Neural cell (in vitro differentiated cells): ENCODE measurements at regions not wholly inside any gene's neighbourhood (a gene's known extent, or its start where the extent isn't known, plus 50 kb on each side); places are given as distances from the start of the nearest gene placed in this dataset.

ENCODE experiments used
- EP300 ChIP-seq: fragments of 450-650 bp; conservative IDR thresholded peaks from 2 replicates; pipeline ENCODE4 v1.6.1; 2014; ENCODE audit warnings: antibody characterized with exemption, mild to moderate bottlenecking, moderate library complexity; ENCODE audit not compliant: poor library complexity, severe bottlenecking
- EZH2 ChIP-seq: fragments of 200-600, 300-800 bp; shearing (Covaris generic), sonication (generic); IDR thresholded peaks from 2 replicates; pipeline ENCODE4 v1.6.1; 2014; ENCODE audit warnings: antibody characterized with exemption, low read length, borderline replicate concordance, mild to moderate bottlenecking; ENCODE audit not compliant: insufficient read depth, poor library complexity, severe bottlenecking
- POLR2AphosphoS5 ChIP-seq: IDR thresholded peaks from 2 replicates; pipeline ENCODE4 v1.6.1; 2012
- SMC3 ChIP-seq: fragments of 450-650 bp; conservative IDR thresholded peaks from 2 replicates; pipeline ENCODE4 v1.6.1; 2014; ENCODE audit warnings: antibody characterized with exemption, mild to moderate bottlenecking, moderate library complexity; ENCODE audit not compliant: poor library complexity
- TAF1 ChIP-seq: IDR thresholded peaks from 2 replicates; pipeline ENCODE4 v1.6.1; 2012; ENCODE audit warnings: low read depth
- TF ChIP-seq, protein P1 (sequence below): fragments of 450-650 bp; IDR thresholded peaks from 2 replicates; pipeline ENCODE4 v1.5.1; 2014; ENCODE audit warnings: antibody characterized with exemption, mild to moderate bottlenecking, moderate library complexity; ENCODE audit not compliant: poor library complexity, severe bottlenecking

DNA sequence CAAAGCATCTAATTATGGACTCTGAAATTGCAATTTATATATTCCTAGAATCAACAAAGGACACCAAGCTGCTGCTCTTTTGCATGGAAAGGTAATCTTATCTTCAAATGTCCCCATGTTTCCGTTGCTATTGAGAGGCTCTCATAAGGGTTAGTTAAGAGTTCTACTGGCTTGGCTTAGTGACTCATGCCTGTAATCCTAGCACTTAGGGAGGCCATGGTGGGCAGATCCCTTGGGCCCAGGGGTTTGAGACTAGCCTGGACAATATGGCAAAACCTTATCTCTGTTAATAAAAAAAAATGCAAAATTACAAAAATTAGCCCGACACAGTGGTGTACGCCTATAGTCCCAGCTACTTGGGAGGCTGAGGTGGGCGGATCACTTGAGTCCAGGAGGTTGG, 93.4 kb upstream of the RAPGEF2 start:
- TF ChIP-seq, protein P1, sequence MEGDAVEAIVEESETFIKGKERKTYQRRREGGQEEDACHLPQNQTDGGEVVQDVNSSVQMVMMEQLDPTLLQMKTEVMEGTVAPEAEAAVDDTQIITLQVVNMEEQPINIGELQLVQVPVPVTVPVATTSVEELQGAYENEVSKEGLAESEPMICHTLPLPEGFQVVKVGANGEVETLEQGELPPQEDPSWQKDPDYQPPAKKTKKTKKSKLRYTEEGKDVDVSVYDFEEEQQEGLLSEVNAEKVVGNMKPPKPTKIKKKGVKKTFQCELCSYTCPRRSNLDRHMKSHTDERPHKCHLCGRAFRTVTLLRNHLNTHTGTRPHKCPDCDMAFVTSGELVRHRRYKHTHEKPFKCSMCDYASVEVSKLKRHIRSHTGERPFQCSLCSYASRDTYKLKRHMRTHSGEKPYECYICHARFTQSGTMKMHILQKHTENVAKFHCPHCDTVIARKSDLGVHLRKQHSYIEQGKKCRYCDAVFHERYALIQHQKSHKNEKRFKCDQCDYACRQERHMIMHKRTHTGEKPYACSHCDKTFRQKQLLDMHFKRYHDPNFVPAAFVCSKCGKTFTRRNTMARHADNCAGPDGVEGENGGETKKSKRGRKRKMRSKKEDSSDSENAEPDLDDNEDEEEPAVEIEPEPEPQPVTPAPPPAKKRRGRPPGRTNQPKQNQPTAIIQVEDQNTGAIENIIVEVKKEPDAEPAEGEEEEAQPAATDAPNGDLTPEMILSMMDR = no peak
- TF ChIP-seq TAF1 (no peak), EP300 (no peak), EZH2 (no peak), POLR2AphosphoS5 (no peak), SMC3 (no peak)
